Endodermal cell (in vitro differentiated cells): ENCODE measurements at regions not wholly inside any gene's neighbourhood (a gene's known extent, or its start where the extent isn't known, plus 50 kb on each side); places are given as distances from the start of the nearest gene placed in this dataset.

Experiments used
- DNase-seq: peaks from one replicate; pipeline ENCODE4 v3.0.0-alpha.2; 2017
- H3K27ac ChIP-seq: 2 replicates; pipeline ENCODE4 v1.5.1; 2013; ENCODE audit warnings: mild to moderate bottlenecking, low read depth, low read length, moderate library complexity
- H3K27me3 ChIP-seq: 2 replicates; pipeline ENCODE4 v1.6.1; 2013; ENCODE audit warnings: mild to moderate bottlenecking, low read length, moderate library complexity; ENCODE audit not compliant: insufficient read depth, control insufficient read depth, poor library complexity, severe bottlenecking
- H3K36me3 ChIP-seq: 2 replicates; pipeline ENCODE4 v1.7.0; 2013; ENCODE audit warnings: mild to moderate bottlenecking, low read length, moderate library complexity; ENCODE audit not compliant: control insufficient read depth, insufficient read depth
- H3K4me1 ChIP-seq: one replicate; pipeline ENCODE4 v1.7.0; 2013; ENCODE audit warnings: low read length; ENCODE audit not compliant: control insufficient read depth, insufficient read depth
- H3K4me3 ChIP-seq: 2 replicates; pipeline ENCODE4 v1.5.1; 2013; ENCODE audit warnings: mild to moderate bottlenecking, low read length, moderate library complexity
- H3K9ac ChIP-seq: 2 replicates; pipeline ENCODE4 v1.6.1; 2013; ENCODE audit warnings: mild to moderate bottlenecking, low read length, moderate library complexity; ENCODE audit not compliant: poor library complexity, severe bottlenecking; ENCODE audit errors: extremely low read depth
- H3K9me3 ChIP-seq: 2 replicates; pipeline ENCODE4 v1.6.1; 2013; ENCODE audit warnings: mild to moderate bottlenecking, low read length, moderate library complexity; ENCODE audit not compliant: control insufficient read depth
- H3K27ac Mint-ChIP-seq: 2 replicates; pipeline ENCODE4 v1.8.0; 2020; ENCODE audit warnings: mixed read lengths
- H3K27me3 Mint-ChIP-seq: 2 replicates; pipeline ENCODE4 v1.8.0; 2021; ENCODE audit warnings: mild to moderate bottlenecking, mixed read lengths; ENCODE audit not compliant: insufficient read depth
- H3K36me3 Mint-ChIP-seq: 2 replicates; pipeline ENCODE4 v1.8.0; 2020; ENCODE audit warnings: low read depth, mixed read lengths
- H3K4me1 Mint-ChIP-seq: 2 replicates; pipeline ENCODE4 v1.8.0; 2020; ENCODE audit warnings: mixed read lengths
- H3K4me3 Mint-ChIP-seq: 2 replicates; pipeline ENCODE4 v1.8.0; 2020; ENCODE audit warnings: mild to moderate bottlenecking, moderate library complexity, mixed read lengths
- H3K9me3 Mint-ChIP-seq: 2 replicates; pipeline ENCODE4 v1.8.0; 2020; ENCODE audit warnings: mild to moderate bottlenecking, mixed read lengths
- WGBS, 2 experiments: methylation state at CpG; one replicate each; pipeline versions ENCODE4 v1.1.5 to v1.1.7; 2013; ENCODE audit warnings: missing lambda C conversion rate in 2 of 2, mixed read lengths in 1 of 2; ENCODE audit not compliant: insufficient coverage in 1 of 2, insufficient read length in 1 of 2; 5-methylcytosine and 5-hydroxymethylcytosine counted together
- TF ChIP-seq, protein P1 (sequence below): fragments of 200-600 bp; sonication (generic); conservative IDR thresholded peaks from 2 replicates; pipeline ENCODE4 v1.5.0; 2021; ENCODE audit warnings: antibody characterized with exemption, mild to moderate bottlenecking

DNA sequence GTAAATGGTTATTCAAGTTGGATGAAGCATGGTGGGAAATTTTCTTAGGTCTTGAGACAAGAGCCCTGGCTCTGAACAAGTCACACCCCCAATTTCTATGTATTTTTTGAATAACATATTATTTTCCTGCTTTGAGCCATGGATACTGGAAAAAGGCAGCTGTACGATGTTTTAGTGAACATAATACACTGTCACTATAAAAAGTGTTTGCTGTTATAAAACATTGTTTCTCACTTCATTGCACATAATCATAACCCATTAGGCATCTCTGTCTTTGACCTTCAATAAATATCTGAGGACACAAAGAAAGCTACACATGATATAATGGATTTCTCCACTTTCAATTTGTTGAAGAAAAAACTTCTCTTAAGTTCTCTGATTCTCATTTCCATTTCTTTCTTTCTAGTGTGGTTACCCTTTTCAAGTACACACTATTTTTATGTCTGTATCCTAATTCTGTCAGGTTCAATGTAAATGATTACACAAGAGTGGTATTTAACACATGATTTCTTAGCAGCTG lies 283.9 kb upstream of the SP8 start:
- Mint-ChIP-seq H3K4me1 (peaks cover 6% of the 10 kb centered on the region), H3K27ac (no peak overlapping the region), H3K4me3 (no peak overlapping the region), H3K9me3 (no peaks in the 10 kb centered on the region), H3K36me3 (no peaks in the 10 kb centered on the region), H3K27me3 (no peaks in the 10 kb centered on the region)
- DNase-seq: no peak
- Histone ChIP-seq H3K36me3 (no peaks in the 10 kb centered on the region), H3K9ac (no peak overlapping the region), H3K4me1 (peaks cover 2% of the 10 kb centered on the region), H3K4me3 (no peak overlapping the region), H3K27me3 (no peaks in the 10 kb centered on the region), H3K27ac (no peak overlapping the region), H3K9me3 (no peaks in the 10 kb centered on the region)
- TF ChIP-seq, protein P1, sequence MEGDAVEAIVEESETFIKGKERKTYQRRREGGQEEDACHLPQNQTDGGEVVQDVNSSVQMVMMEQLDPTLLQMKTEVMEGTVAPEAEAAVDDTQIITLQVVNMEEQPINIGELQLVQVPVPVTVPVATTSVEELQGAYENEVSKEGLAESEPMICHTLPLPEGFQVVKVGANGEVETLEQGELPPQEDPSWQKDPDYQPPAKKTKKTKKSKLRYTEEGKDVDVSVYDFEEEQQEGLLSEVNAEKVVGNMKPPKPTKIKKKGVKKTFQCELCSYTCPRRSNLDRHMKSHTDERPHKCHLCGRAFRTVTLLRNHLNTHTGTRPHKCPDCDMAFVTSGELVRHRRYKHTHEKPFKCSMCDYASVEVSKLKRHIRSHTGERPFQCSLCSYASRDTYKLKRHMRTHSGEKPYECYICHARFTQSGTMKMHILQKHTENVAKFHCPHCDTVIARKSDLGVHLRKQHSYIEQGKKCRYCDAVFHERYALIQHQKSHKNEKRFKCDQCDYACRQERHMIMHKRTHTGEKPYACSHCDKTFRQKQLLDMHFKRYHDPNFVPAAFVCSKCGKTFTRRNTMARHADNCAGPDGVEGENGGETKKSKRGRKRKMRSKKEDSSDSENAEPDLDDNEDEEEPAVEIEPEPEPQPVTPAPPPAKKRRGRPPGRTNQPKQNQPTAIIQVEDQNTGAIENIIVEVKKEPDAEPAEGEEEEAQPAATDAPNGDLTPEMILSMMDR: no peak
- 100% methylated on average over 1 of the region's 1 CpG; no CpG with 5 or more reads in 1 of the 2 experiments for WGBS, 2 experiments

DNA sequence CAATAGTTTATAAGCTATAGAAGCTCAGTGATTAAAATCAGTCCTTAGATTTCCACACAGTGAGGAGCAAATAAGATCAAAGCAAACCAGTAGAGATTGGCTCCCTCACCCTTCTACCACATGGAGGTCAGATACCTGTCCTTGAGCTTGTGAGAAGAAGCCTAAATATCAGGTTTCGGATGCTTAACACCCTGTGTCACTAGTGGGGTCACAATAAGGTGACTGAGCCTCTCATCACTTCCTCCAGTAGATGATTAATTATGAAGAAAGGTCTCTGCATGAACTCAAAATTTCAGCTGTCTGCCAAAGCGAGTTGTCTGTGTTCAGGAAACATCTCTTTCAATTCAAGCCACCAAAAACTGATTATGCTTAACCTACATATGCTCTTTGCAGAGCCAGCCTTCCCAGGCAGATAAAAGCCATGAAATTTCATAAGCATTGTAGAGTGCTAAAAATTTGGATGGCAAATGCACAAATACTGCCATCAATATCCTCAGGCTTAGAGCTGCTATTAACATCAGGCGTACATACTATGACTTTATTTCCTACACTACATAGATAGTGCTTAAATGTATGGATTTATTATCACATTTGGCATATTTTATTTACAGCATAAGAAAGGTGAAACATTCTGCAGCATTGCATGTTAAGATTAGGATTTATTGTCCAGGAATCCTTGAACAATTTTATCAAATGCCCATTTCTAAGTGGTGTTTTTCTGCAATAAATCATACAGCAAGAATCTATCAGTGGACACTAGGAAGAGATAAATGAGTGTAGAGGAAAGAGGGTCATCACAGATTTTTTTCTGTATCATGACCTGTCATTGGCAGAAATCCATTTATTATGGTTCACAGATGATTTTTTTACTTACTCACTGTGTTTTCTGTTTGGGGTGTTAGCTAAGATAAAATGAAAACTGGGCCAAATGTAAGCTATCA lies 285.1 kb upstream of the SP8 start:
- Mint-ChIP-seq H3K27ac (no peak overlapping the region), H3K4me3 (no peak overlapping the region), H3K27me3 (no peaks in the 10 kb centered on the region), H3K4me1 (peaks cover 18% of the 10 kb centered on the region), H3K36me3 (no peaks in the 10 kb centered on the region), H3K9me3 (no peaks in the 10 kb centered on the region)
- no peaks in the 10 kb centered on the region for H3K27me3 ChIP-seq
- no peak overlapping the region for H3K9ac ChIP-seq
- peaks cover 5% of the 10 kb centered on the region for H3K4me1 ChIP-seq
- WGBS, 2 experiments: 93 to 94% methylated on average over 2 of the region's 3 CpGs
- H3K36me3 ChIP-seq: no peaks in the 10 kb centered on the region
- TF ChIP-seq, protein P1: no peak
- DNase-seq: no peak
- no peaks in the 10 kb centered on the region for H3K9me3 ChIP-seq
- no peak overlapping the region for H3K27ac ChIP-seq
- H3K4me3 ChIP-seq: no peak overlapping the region

DNA sequence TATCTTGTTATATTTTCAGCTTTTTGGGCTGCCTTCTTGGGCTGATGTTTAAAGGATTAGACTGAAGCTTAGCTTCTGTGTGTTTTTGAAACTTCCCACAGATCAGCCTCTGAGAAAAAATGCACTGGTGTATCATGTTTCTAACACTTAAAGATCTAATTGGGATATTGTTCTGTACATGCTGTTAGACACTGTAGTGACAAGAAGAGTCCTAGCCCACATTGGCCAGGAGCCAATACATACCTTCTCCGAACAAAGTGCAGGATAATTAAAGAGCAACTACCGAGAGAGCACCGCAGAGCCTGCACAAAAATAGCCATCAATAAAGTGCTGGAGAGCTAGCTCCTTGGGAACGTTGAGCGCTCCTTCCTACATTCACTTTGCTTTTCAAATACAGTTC lies 289.4 kb upstream of the SP8 start:
- H3K4me3 ChIP-seq: no peak overlapping the region
- no peak overlapping the region for H3K9ac ChIP-seq
- no peaks in the 10 kb centered on the region for H3K27me3 ChIP-seq
- no peaks in the 10 kb centered on the region for H3K9me3 ChIP-seq
- no peaks in the 10 kb centered on the region for H3K9me3 Mint-ChIP-seq
- no peak for DNase-seq
- no peaks in the 10 kb centered on the region for H3K36me3 Mint-ChIP-seq
- H3K27me3 Mint-ChIP-seq: no peaks in the 10 kb centered on the region
- TF ChIP-seq, protein P1: no peak
- no peak overlapping the region for H3K4me3 Mint-ChIP-seq
- H3K27ac Mint-ChIP-seq: no peak overlapping the region
- peaks cover 5% of the 10 kb centered on the region for H3K4me1 ChIP-seq
- H3K27ac ChIP-seq: no peak overlapping the region
- peaks cover 21% of the 10 kb centered on the region for H3K4me1 Mint-ChIP-seq
- 79 to 84% methylated on average over 2 to 5 of the region's 5 CpGs for WGBS, 2 experiments
- H3K36me3 ChIP-seq: no peaks in the 10 kb centered on the region
